LNCaP clone FGC (cell line): ENCODE measurements at regions not wholly inside any gene's neighbourhood (a gene's known extent, or its start where the extent isn't known, plus 50 kb on each side); places are given as distances from the start of the nearest gene placed in this dataset.

ENCODE experiments used
- DNase-seq: peaks from one replicate; pipeline ENCODE4 v3.0.0-alpha.2; 2011; ENCODE audit warnings: low read depth
- H3K4me3 ChIP-seq: 2 replicates; pipeline ENCODE4 v1.5.1; 2011; ENCODE audit warnings: mild to moderate bottlenecking, low read depth, low read length, control low read depth
- CTCF ChIP-seq: IDR thresholded peaks from 2 replicates; pipeline ENCODE4 v1.5.1; 2012; ENCODE audit warnings: mild to moderate bottlenecking; ENCODE audit not compliant: control insufficient read depth, insufficient read depth; ENCODE audit errors: extremely low read depth

- H3K4me3 ChIP-seq = no peak overlapping the region
- no peak for DNase-seq
- TF ChIP-seq CTCF = no peak
Measured at GRCh38 chr4:78695910-78696309, 80.2 kb upstream of the BMP2K start.

- no peak for DNase-seq
- H3K4me3 ChIP-seq = no peak overlapping the region
- TF ChIP-seq CTCF = no peak
Measured at GRCh38 chr4:78703079-78703478, 73.1 kb upstream of the BMP2K start.

- no peak overlapping the region for H3K4me3 ChIP-seq
- DNase-seq = no peak
- TF ChIP-seq CTCF = no peak
Measured at GRCh38 chr4:78704317-78704716, 71.8 kb upstream of the BMP2K start.

GRCh38 chr4:78704981-78705683 is 71.0 kb upstream of the BMP2K start:
- TF ChIP-seq CTCF = no peak
- DNase-seq = no peak
- H3K4me3 ChIP-seq = no peak overlapping the region

GRCh38 chr4:78706302-78706701 is 69.8 kb upstream of the BMP2K start:
- no peak overlapping the region for H3K4me3 ChIP-seq
- no peak for TF ChIP-seq CTCF
- no peak for DNase-seq

- TF ChIP-seq CTCF = no peak
- no peak for DNase-seq
- no peak overlapping the region for H3K4me3 ChIP-seq
Measured at GRCh38 chr4:78707268-78707667, 68.9 kb upstream of the BMP2K start.

- no peak for DNase-seq
- no peak for TF ChIP-seq CTCF
- no peak overlapping the region for H3K4me3 ChIP-seq
Measured at GRCh38 chr4:78707793-78708192, 68.4 kb upstream of the BMP2K start.
